ENCODE measurements at regions not wholly inside any gene's neighbourhood (a gene's known extent, or its start where the extent isn't known, plus 50 kb on each side); places are given as distances from the start of the nearest gene placed in this dataset.
"Not testable (repeated sequence)": the region's sequence is repeated elsewhere in the genome, so short reads cannot be mapped to it uniquely, and the experiment has no call there.

GRCh38 chr4:31788676-31789075 lies 1068.5 kb downstream of the PCDH7 start:
- Histone ChIP-seq H3K27ac (no peak overlapping the region), H4K20me1 (ENCODE audit: insufficient read depth) (no peaks in the 10 kb centered on the region), H3K36me3 (ENCODE audit: low read depth) (no peaks in the 10 kb centered on the region), H3F3A (ENCODE audit: insufficient read depth) (no peaks in the 10 kb centered on the region), H3K4me3 (no peak overlapping the region), H2AFZ (no peak overlapping the region), H3K4me1 (ENCODE audit: insufficient read depth) (no peaks in the 10 kb centered on the region), H3K27me3 (replicated peaks; ENCODE audit: insufficient read depth) (no peaks in the 10 kb centered on the region), H3K4me2 (ENCODE audit: unreplicated experiment) (no peak overlapping the region), H3K79me2 (ENCODE audit: insufficient read depth) (no peaks in the 10 kb centered on the region), H3K9me2 (ENCODE audit: insufficient read depth) (no peaks in the 10 kb centered on the region), H3K9ac (no peak overlapping the region), H3K9me3 (ENCODE audit: low read depth) (no peaks in the 10 kb centered on the region)
- WGBS, 2 experiments (ENCODE audit: low coverage in 1 of 2, low lambda C conversion rate in 2 of 2, missing lambda C conversion rate in 2 of 2) = 11 to 12% methylated on average over 2 of the region's 2 CpGs
- TF ChIP-seq EZH2phosphoT487 (IDR thresholded peaks at IDR 0.05; ENCODE audit: insufficient read depth, low read depth) (no peak), EZH2 (IDR thresholded peaks at IDR 0.05; ENCODE audit: insufficient read depth, poor library complexity, severe bottlenecking) (no peak)
- in situ Hi-C loops (cut with MboI) = no loop called here
- DNase-seq = no peak

- no peaks in the 10 kb centered on the region for H3K79me2 ChIP-seq (ENCODE audit: insufficient read depth)
Observed at GRCh38 chr4:31791666-31792065, 1071.5 kb downstream of the PCDH7 start.

GRCh38 chr4:31793907-31794306 lies 1073.7 kb downstream of the PCDH7 start:
- Histone ChIP-seq H4K20me1 (ENCODE audit: insufficient read depth) (no peaks in the 10 kb centered on the region), H3F3A (ENCODE audit: insufficient read depth) (no peaks in the 10 kb centered on the region), H3K4me2 (ENCODE audit: unreplicated experiment) (no peak overlapping the region), H3K9me3 (ENCODE audit: low read depth) (no peaks in the 10 kb centered on the region), H3K79me2 (ENCODE audit: insufficient read depth) (no peaks in the 10 kb centered on the region), H3K4me1 (ENCODE audit: insufficient read depth) (no peaks in the 10 kb centered on the region), H3K36me3 (ENCODE audit: low read depth) (no peaks in the 10 kb centered on the region), H3K9ac (no peak overlapping the region), H3K9me2 (ENCODE audit: insufficient read depth) (no peaks in the 10 kb centered on the region), H3K4me3 (no peak overlapping the region), H2AFZ (no peak overlapping the region), H3K27ac (no peak overlapping the region), H3K27me3 (replicated peaks; ENCODE audit: insufficient read depth) (no peaks in the 10 kb centered on the region)
- no peak for TF ChIP-seq EZH2 (IDR thresholded peaks at IDR 0.05; ENCODE audit: insufficient read depth, poor library complexity, severe bottlenecking)
- no peak for TF ChIP-seq EZH2phosphoT487 (IDR thresholded peaks at IDR 0.05; ENCODE audit: insufficient read depth, low read depth)
- in situ Hi-C loops (cut with MboI) = no loop called here
- no peak for DNase-seq
- whole genome bisulfite sequencing, 2 experiments (ENCODE audit: low coverage in 1 of 2, low lambda C conversion rate in 2 of 2, missing lambda C conversion rate in 2 of 2) = 48 to 57% methylated on average over 4 of the region's 4 CpGs

More at GRCh38 chr4:31791666-31792065, 1071.5 kb downstream of the PCDH7 start:
- Histone ChIP-seq H3K9me3 (ENCODE audit: low read depth) (no peaks in the 10 kb centered on the region), H3K36me3 (ENCODE audit: low read depth) (no peaks in the 10 kb centered on the region), H4K20me1 (ENCODE audit: insufficient read depth) (no peaks in the 10 kb centered on the region), H3K9ac (no peak overlapping the region), H3K4me3 (no peak overlapping the region), H3K27ac (no peak overlapping the region), H3K4me2 (ENCODE audit: unreplicated experiment) (no peak overlapping the region), H2AFZ (no peak overlapping the region), H3F3A (ENCODE audit: insufficient read depth) (no peaks in the 10 kb centered on the region), H3K4me1 (ENCODE audit: insufficient read depth) (no peaks in the 10 kb centered on the region), H3K9me2 (ENCODE audit: insufficient read depth) (no peaks in the 10 kb centered on the region), H3K27me3 (replicated peaks; ENCODE audit: insufficient read depth) (no peaks in the 10 kb centered on the region)
- no peak for DNase-seq
- WGBS, 2 experiments (ENCODE audit: low coverage in 1 of 2, low lambda C conversion rate in 2 of 2, missing lambda C conversion rate in 2 of 2) = 6 to 10% methylated on average over 1 of the region's 1 CpG
- no peak for TF ChIP-seq EZH2phosphoT487 (IDR thresholded peaks at IDR 0.05; ENCODE audit: insufficient read depth, low read depth)
- TF ChIP-seq EZH2 (IDR thresholded peaks at IDR 0.05; ENCODE audit: insufficient read depth, poor library complexity, severe bottlenecking) = no peak
- in situ Hi-C loops (cut with MboI) = no loop called here

GRCh38 chr4:31797052-31797451 lies 1076.9 kb downstream of the PCDH7 start:
- in situ Hi-C loops (cut with MboI); H3K9me3 ChIP-seq (ENCODE audit: low read depth); H3K4me3 ChIP-seq; H3K27me3 ChIP-seq (replicated peaks; ENCODE audit: insufficient read depth); H3K4me2 ChIP-seq (ENCODE audit: unreplicated experiment); H3K9ac ChIP-seq; H3K9me2 ChIP-seq (ENCODE audit: insufficient read depth); H2AFZ ChIP-seq; H3K4me1 ChIP-seq (ENCODE audit: insufficient read depth); DNase-seq; H4K20me1 ChIP-seq (ENCODE audit: insufficient read depth); H3K27ac ChIP-seq; H3K79me2 ChIP-seq (ENCODE audit: insufficient read depth); H3F3A ChIP-seq (ENCODE audit: insufficient read depth); H3K36me3 ChIP-seq (ENCODE audit: low read depth): not testable (repeated sequence)
- 29 to 45% methylated on average over 1 of the region's 1 CpG for WGBS, 2 experiments (ENCODE audit: low coverage in 1 of 2, low lambda C conversion rate in 2 of 2, missing lambda C conversion rate in 2 of 2)

GRCh38 chr4:31803526-31804195 lies 1083.5 kb downstream of the PCDH7 start:
- Histone ChIP-seq H3K4me1 (ENCODE audit: insufficient read depth) (no peaks in the 10 kb centered on the region), H3K79me2 (ENCODE audit: insufficient read depth) (no peaks in the 10 kb centered on the region), H3K9me2 (ENCODE audit: insufficient read depth) (no peaks in the 10 kb centered on the region), H2AFZ (no peak overlapping the region), H3K36me3 (ENCODE audit: low read depth) (no peaks in the 10 kb centered on the region), H3K27me3 (replicated peaks; ENCODE audit: insufficient read depth) (no peaks in the 10 kb centered on the region), H3K4me3 (no peak overlapping the region), H3F3A (ENCODE audit: insufficient read depth) (no peaks in the 10 kb centered on the region), H3K4me2 (ENCODE audit: unreplicated experiment) (no peak overlapping the region), H3K9me3 (ENCODE audit: low read depth) (no peaks in the 10 kb centered on the region), H4K20me1 (ENCODE audit: insufficient read depth) (no peaks in the 10 kb centered on the region), H3K27ac (no peak overlapping the region), H3K9ac (no peak overlapping the region)
- TF ChIP-seq EZH2 (IDR thresholded peaks at IDR 0.05; ENCODE audit: insufficient read depth, poor library complexity, severe bottlenecking) (no peak), EZH2phosphoT487 (IDR thresholded peaks at IDR 0.05; ENCODE audit: insufficient read depth, low read depth) (no peak)
- in situ Hi-C loops (cut with MboI) = no loop called here
- no peak for DNase-seq
- WGBS, 2 experiments (ENCODE audit: low coverage in 1 of 2, low lambda C conversion rate in 2 of 2, missing lambda C conversion rate in 2 of 2) = 3 to 4% methylated on average over 3 of the region's 3 CpGs
